NCI-H2107 treated with DMSO at 0.1 percent for 48 hours (cell line): ENCODE measurements at regions not wholly inside any gene's neighbourhood (a gene's known extent, or its start where the extent isn't known, plus 50 kb on each side); places are given as distances from the start of the nearest gene placed in this dataset.
A peak's percentile ranks its signal among the peaks of the same experiment; 100 is the strongest.
"Not testable (repeated sequence)": the region's sequence is repeated elsewhere in the genome, so short reads cannot be mapped to it uniquely, and the experiment has no call there.

Experiments used
- DNase-seq: peaks from one replicate; lab custom pipeline; 2025; ENCODE audit not compliant: unreplicated experiment; lab: John Stamatoyannopoulos, UW

GRCh38 chr12:102298022-102298421 lies 100.4 kb upstream of the PMCH start:
- no peak for DNase-seq

DNA sequence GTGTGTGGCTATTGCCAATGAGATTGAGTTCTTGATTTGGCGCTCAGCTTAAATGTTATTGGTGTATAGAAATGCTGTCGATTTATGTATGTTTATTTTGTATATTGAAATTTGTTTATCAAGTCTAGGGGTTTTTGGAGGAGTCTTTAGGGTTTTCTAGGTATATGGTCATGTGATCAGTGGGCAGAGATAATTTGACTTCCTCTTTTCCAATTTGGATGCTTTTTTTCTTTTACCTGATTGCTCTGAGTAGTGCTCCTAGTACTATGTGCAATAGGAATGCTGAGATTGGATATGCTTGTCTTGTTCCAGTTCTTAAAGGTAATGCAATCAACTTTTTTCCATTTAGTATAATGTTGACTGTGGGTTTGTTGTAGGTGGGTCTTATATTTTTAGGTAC lies 99.8 kb upstream of the PMCH start:
- no peak for DNase-seq

DNA sequence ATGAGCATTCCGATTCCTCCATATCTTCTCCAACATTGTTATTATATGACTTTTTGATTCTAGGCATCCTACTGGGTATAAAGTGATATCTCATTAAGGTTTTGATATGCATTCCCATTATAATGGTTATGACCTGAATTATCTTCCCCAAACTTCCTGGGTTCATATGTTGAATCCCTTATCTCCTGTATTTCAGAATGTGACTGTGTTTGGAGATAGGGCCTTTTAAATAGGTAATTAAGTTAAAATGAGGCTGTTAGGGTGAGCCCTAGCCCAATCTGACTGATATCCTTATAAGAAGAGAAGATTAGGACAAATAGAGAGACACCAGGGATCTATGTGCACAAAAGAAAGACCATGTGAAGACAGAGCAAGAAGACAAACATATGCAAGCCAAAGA lies 96.9 kb upstream of the PMCH start:
- DNase-seq, result no peak

DNA sequence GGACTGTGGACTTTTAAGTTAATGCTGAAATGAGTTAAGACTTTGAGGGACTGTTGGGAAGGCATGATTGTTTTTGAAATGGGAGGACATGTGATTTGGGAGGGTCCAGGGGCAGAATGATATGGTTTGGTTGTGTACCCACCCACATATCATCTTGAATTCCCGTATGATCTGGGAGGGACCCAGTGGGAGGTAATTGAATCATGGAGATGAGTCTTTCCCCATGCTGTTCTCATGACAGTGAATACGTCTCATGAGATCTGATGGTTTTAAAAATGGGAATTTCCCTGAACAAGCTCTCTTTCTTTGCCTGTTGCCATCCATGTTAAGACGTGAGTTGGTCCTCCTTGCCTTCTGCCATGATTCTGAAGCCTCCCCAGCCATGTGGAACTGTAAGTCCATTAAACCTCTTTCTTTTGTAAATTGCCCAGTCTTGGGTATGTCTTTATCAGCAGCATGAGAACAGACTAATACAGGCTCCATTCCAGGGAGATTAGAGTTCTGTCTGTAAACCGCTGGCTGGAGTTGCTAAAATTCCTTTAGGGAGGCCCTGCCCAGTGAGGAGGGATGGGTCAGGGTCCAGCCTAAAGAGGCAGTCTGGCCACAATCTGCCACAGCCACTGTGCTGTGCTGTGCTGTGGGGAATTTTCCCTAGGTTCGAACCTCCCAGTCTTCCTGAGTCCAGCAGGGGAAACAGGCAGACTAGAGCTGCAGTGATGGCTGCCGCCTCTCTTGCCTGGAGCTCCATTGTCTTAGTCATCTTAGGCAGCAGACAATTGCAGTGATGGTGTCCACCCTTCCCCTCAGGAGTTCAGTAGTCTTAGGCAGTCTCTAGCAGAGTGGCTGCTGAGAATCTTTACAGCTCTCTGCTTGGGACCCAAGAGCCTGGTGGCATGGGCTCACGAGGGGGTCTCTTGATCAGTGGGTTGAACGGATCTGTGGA lies 94.1 kb upstream of the PMCH start:
- not testable (repeated sequence) for DNase-seq

- DNase-seq, result not testable (repeated sequence)
Observed at GRCh38 chr12:102289702-102290101, 92.1 kb upstream of the PMCH start.

- DNase-seq, result no peak
Observed at GRCh38 chr12:102281231-102281630, 83.6 kb upstream of the PMCH start.

GRCh38 chr12:102255687-102256086 lies 58.1 kb upstream of the PMCH start:
- DNase-seq, result not testable (repeated sequence)

DNA sequence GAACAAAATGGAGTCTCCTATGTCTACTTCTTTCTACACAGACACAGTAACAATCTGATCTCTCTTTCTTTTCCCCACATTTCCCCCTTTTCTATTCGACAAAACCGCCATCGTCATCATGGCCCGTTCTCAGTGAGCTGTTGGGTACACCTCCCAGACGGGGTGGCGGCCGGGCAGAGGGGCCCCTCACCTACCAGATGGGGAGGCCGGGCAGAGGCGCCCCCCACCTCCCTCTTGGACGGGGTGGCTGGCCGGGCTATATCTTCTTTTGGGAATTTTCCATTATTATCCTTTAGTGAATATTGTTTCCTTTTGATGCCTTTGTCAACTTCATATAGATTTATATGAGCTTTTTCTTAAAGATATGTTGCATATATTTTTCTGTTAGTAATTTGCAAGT lies 53.4 kb upstream of the PMCH start:
- DNase-seq, result not testable (repeated sequence)

- peak; percentile 16 for DNase-seq
Observed at GRCh38 chr12:102249079-102249841, 51.6 kb upstream of the PMCH start.
